ENCODE measurements at regions not wholly inside any gene's neighbourhood (a gene's known extent, or its start where the extent isn't known, plus 50 kb on each side); places are given as distances from the start of the nearest gene placed in this dataset.

- TF ChIP-seq CTCF (IDR thresholded peaks at IDR 0.05 in 2 of 3, conservative IDR thresholded peaks at IDR 0.05 in 1 of 3; ENCODE audit: insufficient read depth in 2 of 3, low read depth in 1 of 3, low read length in 3 of 3): no peak
- TF ChIP-seq NR0B1 (IDR thresholded peaks at IDR 0.05; ENCODE audit: partially characterized antibody): no peak
- TF ChIP-seq RERE (CRISPR knock-in tag; IDR thresholded peaks at IDR 0.05; ENCODE audit: borderline replicate concordance): no peak
- no peak for TF ChIP-seq ATF7 (IDR thresholded peaks at IDR 0.05)
- no peak for TF ChIP-seq TEAD2 (tag; IDR thresholded peaks at IDR 0.05)
- TF ChIP-seq GABPA (tag; conservative IDR thresholded peaks at IDR 0.05; ENCODE audit: low read depth): peak; percentile 46
- TF ChIP-seq BCL6 (CRISPR knock-in tag; IDR thresholded peaks at IDR 0.05): no peak
- no peak for TF ChIP-seq PTBP1 (IDR thresholded peaks at IDR 0.05; ENCODE audit: low read depth, low read length)
- no peak for TF ChIP-seq ZFX (CRISPR knock-in tag; IDR thresholded peaks at IDR 0.05)
- no peak for TF ChIP-seq EP300 (IDR thresholded peaks at IDR 0.05; ENCODE audit: low read length)
- TF ChIP-seq CBFA2T2 (conservative IDR thresholded peaks at IDR 0.05): no peak
- TF ChIP-seq ZNF3 (CRISPR knock-in tag; IDR thresholded peaks at IDR 0.05): no peak
- TF ChIP-seq KLF16 (IDR thresholded peaks at IDR 0.05): no peak
- TF ChIP-seq RFX5 (IDR thresholded peaks at IDR 0.05; ENCODE audit: low read depth, low read length): no peak
Observed at GRCh38 chr20:51199920-51200319, 177.0 kb upstream of the KCNG1 start.

Data from K562 (cell line).